GM23248 (cell line): ENCODE measurements at regions not wholly inside any gene's neighbourhood (a gene's known extent, or its start where the extent isn't known, plus 50 kb on each side); places are given as distances from the start of the nearest gene placed in this dataset.

Source experiments
- EZH2 ChIP-seq: fragments of 200-600 bp; sonication (generic); IDR thresholded peaks from 2 replicates; pipeline ENCODE4 v1.6.1; 2018; ENCODE audit warnings: antibody characterized with exemption, mild to moderate bottlenecking; ENCODE audit not compliant: insufficient read depth, poor library complexity, severe bottlenecking
- EZH2phosphoT487 ChIP-seq: fragments of 200-600 bp; sonication (generic); IDR thresholded peaks from 2 replicates; pipeline ENCODE4 v1.6.1; 2018; ENCODE audit warnings: antibody characterized with exemption, moderate library complexity, mild to moderate bottlenecking, low read depth; ENCODE audit not compliant: insufficient read depth

DNA sequence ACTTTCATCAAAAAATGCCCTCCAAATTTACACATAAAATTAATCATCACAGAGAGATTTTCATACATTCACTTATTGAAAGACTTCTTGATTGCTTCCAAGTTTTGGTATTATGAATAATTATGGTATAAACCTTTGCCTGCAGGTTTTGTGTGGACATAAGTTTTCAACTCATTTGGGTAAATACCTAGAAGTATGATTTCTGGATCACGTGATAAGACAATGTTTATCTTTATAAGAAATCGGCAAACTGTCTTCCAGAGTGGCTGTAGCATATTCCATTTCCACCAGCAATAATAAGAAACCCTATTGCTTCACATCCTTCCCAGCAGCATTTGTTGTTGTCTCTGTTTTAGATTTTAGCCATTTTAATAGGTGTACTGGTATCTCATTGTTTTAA, 1507.0 kb upstream of the IGFBP7 start:
- TF ChIP-seq EZH2 (no peak), EZH2phosphoT487 (no peak)
